ENCODE measurements at regions not wholly inside any gene's neighbourhood (a gene's known extent, or its start where the extent isn't known, plus 50 kb on each side); places are given as distances from the start of the nearest gene placed in this dataset.

DNA sequence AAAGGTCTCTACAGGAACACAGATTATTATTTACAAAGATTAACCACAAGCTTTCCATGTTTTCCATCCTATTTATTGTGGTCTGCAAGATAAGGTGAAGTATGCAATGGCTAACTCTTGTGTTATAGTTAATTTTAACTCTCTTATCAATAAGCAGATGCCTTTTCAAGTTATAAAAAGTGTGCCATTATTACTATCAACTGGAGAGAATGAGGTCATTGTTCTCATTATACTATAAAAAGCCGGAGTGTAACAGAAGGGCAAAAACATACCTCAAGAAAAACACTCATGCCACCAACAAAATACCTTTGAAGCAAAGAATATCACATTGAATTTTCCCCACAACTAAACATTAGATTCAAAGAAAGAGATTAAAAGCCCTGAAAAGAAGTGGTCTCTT lies 52.0 kb upstream of the SORBS2 start (continued):
- TF ChIP-seq JUND (IDR thresholded peaks at IDR 0.05; ENCODE audit: low read length) (no peak), TAF7 (optimal IDR thresholded peaks at IDR 0.05; ENCODE audit: borderline replicate concordance, low read depth, low read length) (no peak), RXRA (IDR thresholded peaks at IDR 0.05; ENCODE audit: insufficient read depth, low read depth, low read length) (no peak)

All from H1 (cell line).